Type B pancreatic cell (in vitro differentiated cells): ENCODE measurements at regions not wholly inside any gene's neighbourhood (a gene's known extent, or its start where the extent isn't known, plus 50 kb on each side); places are given as distances from the start of the nearest gene placed in this dataset.
"Not testable (repeated sequence)": the region's sequence is repeated elsewhere in the genome, so short reads cannot be mapped to it uniquely, and the experiment has no call there.

ENCODE experiments used
- DNase-seq: peaks from one replicate; pipeline ENCODE4 v3.0.0; 2021; ENCODE audit warnings: mixed read lengths; ENCODE audit not compliant: unreplicated experiment; ENCODE audit errors: extremely low spot score
- H3K27ac Mint-ChIP-seq: 2 replicates; pipeline ENCODE4 v1.8.0; 2021; ENCODE audit warnings: mild to moderate bottlenecking, mixed read lengths
- H3K27me3 Mint-ChIP-seq: 2 replicates; pipeline ENCODE4 v1.8.0; 2021; ENCODE audit warnings: mixed read lengths
- H3K36me3 Mint-ChIP-seq: 2 replicates; pipeline ENCODE4 v1.8.0; 2021; ENCODE audit warnings: mixed read lengths
- H3K4me1 Mint-ChIP-seq: one replicate; pipeline ENCODE4 v1.8.0; 2021; ENCODE audit warnings: mixed read lengths; ENCODE audit not compliant: unreplicated experiment
- H3K4me3 Mint-ChIP-seq: 2 replicates; pipeline ENCODE4 v1.8.0; 2021; ENCODE audit warnings: mild to moderate bottlenecking, mixed read lengths
- H3K9me3 Mint-ChIP-seq: 2 replicates; pipeline ENCODE4 v1.8.0; 2021; ENCODE audit warnings: mixed read lengths
- CTCF ChIP-seq: fragments of 200-600 bp; sonication (generic); conservative IDR thresholded peaks from 2 replicates; pipeline ENCODE4 v1.5.0; 2021; ENCODE audit warnings: antibody characterized with exemption, mild to moderate bottlenecking

GRCh38 chr20:26251376-26251775 is 554.7 kb upstream of the ZNF337 start:
- not testable (repeated sequence) for H3K27me3 Mint-ChIP-seq, H3K27ac Mint-ChIP-seq, H3K9me3 Mint-ChIP-seq, H3K4me1 Mint-ChIP-seq, H3K4me3 Mint-ChIP-seq, H3K36me3 Mint-ChIP-seq, DNase-seq

- not testable (repeated sequence) for H3K27me3 Mint-ChIP-seq, DNase-seq, H3K4me3 Mint-ChIP-seq, H3K36me3 Mint-ChIP-seq, H3K9me3 Mint-ChIP-seq, H3K27ac Mint-ChIP-seq, H3K4me1 Mint-ChIP-seq
Measured at GRCh38 chr20:26250249-26251114, 553.8 kb upstream of the ZNF337 start.

GRCh38 chr20:26243731-26244130 is 547.1 kb upstream of the ZNF337 start:
- no peaks in the 10 kb centered on the region for H3K27me3 Mint-ChIP-seq
- H3K36me3 Mint-ChIP-seq = no peaks in the 10 kb centered on the region

GRCh38 chr20:26220609-26221008 is 524.0 kb upstream of the ZNF337 start:
- H3K27ac Mint-ChIP-seq, H3K4me1 Mint-ChIP-seq, DNase-seq, H3K9me3 Mint-ChIP-seq, H3K36me3 Mint-ChIP-seq, H3K4me3 Mint-ChIP-seq: not testable (repeated sequence)
- peaks cover 10% of the 10 kb centered on the region for H3K27me3 Mint-ChIP-seq

More at GRCh38 chr20:26243731-26244130, 547.1 kb upstream of the ZNF337 start:
- H3K27ac Mint-ChIP-seq = no peak overlapping the region
- DNase-seq = no peak
- H3K4me3 Mint-ChIP-seq = no peak overlapping the region
- TF ChIP-seq CTCF = no peak
- H3K4me1 Mint-ChIP-seq = no peaks in the 10 kb centered on the region
- peaks cover 4% of the 10 kb centered on the region for H3K9me3 Mint-ChIP-seq

- H3K9me3 Mint-ChIP-seq, H3K4me3 Mint-ChIP-seq, DNase-seq, H3K27ac Mint-ChIP-seq, H3K36me3 Mint-ChIP-seq, H3K4me1 Mint-ChIP-seq: not testable (repeated sequence)
- H3K27me3 Mint-ChIP-seq = peaks cover 16% of the 10 kb centered on the region
Measured at GRCh38 chr20:26219546-26219945, 522.9 kb upstream of the ZNF337 start.

GRCh38 chr20:26218301-26218700 is 521.6 kb upstream of the ZNF337 start:
- Mint-ChIP-seq H3K4me1 (no peaks in the 10 kb centered on the region), H3K4me3 (no peak overlapping the region), H3K9me3 (no peaks in the 10 kb centered on the region), H3K36me3 (no peaks in the 10 kb centered on the region), H3K27me3 (peaks cover 23% of the 10 kb centered on the region), H3K27ac (no peak overlapping the region)
- DNase-seq = no peak
- no peak for TF ChIP-seq CTCF

GRCh38 chr20:26216025-26216424 is 519.4 kb upstream of the ZNF337 start:
- DNase-seq = no peak
- no peak for TF ChIP-seq CTCF
- Mint-ChIP-seq H3K27me3 (peaks cover 45% of the 10 kb centered on the region), H3K4me3 (no peak overlapping the region), H3K9me3 (no peaks in the 10 kb centered on the region), H3K27ac (no peak overlapping the region), H3K36me3 (no peaks in the 10 kb centered on the region), H3K4me1 (no peaks in the 10 kb centered on the region)
